ENCODE measurements at regions not wholly inside any gene's neighbourhood (a gene's known extent, or its start where the extent isn't known, plus 50 kb on each side); places are given as distances from the start of the nearest gene placed in this dataset.

GRCh38 chr7:45394117-45394708 is 180.0 kb upstream of the ADCY1 start:
- peaks cover 12% of the 10 kb centered on the region for H3K27me3 ChIP-seq (ENCODE audit: insufficient read depth, poor library complexity, severe bottlenecking)
- H3K4me3 ChIP-seq (ENCODE audit: severe bottlenecking), result no peak overlapping the region
- no peak for DNase-seq (ENCODE audit: low spot score)
- H3K4me1 ChIP-seq (ENCODE audit: insufficient read depth, poor library complexity, severe bottlenecking), result no peaks in the 10 kb centered on the region
- H3K36me3 ChIP-seq (ENCODE audit: low read depth), result no peaks in the 10 kb centered on the region
- no peak overlapping the region for H3K27ac ChIP-seq (ENCODE audit: poor library complexity, severe bottlenecking)
- no peak for TF ChIP-seq CTCF (IDR thresholded peaks at IDR 0.05; ENCODE audit: poor library complexity, severe bottlenecking)
- ATAC-seq (ENCODE audit: low read depth), result no peak
- H3K9me3 ChIP-seq (ENCODE audit: severe bottlenecking), result peaks cover 3% of the 10 kb centered on the region

- DNase-seq (ENCODE audit: low spot score), result no peak
- TF ChIP-seq CTCF (IDR thresholded peaks at IDR 0.05; ENCODE audit: poor library complexity, severe bottlenecking), result no peak
- H3K9me3 ChIP-seq (ENCODE audit: severe bottlenecking), result no peaks in the 10 kb centered on the region
- H3K27ac ChIP-seq (ENCODE audit: poor library complexity, severe bottlenecking), result no peak overlapping the region
- H3K27me3 ChIP-seq (ENCODE audit: insufficient read depth, poor library complexity, severe bottlenecking), result no peaks in the 10 kb centered on the region
- ATAC-seq (ENCODE audit: low read depth), result no peak
- H3K4me3 ChIP-seq (ENCODE audit: severe bottlenecking), result no peak overlapping the region
- no peaks in the 10 kb centered on the region for H3K36me3 ChIP-seq (ENCODE audit: low read depth)
- H3K4me1 ChIP-seq (ENCODE audit: insufficient read depth, poor library complexity, severe bottlenecking), result no peaks in the 10 kb centered on the region
These were observed 175.1 kb upstream of the ADCY1 start for GRCh38 chr7:45399069-45399468.

DNA sequence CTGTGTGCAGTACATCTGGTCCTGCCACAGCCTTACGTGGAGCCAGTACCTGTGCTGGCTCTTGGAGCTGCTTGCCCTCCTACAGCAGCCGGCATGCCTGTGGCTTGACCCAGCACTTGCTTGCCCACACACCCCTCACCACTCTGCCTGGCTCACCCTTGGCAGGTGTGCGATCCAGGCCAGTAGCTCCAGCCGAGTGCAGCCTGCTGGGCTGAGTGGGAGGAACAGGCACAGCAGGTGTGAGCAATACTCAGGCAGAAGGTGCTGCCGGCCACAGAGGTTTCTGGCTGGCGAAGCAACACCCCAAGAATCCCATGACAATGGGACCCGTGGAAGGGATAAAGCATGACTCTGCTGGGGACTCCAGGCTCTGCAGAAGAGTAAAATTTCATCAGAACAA is 173.5 kb upstream of the ADCY1 start:
- no peaks in the 10 kb centered on the region for H3K27me3 ChIP-seq (ENCODE audit: insufficient read depth, poor library complexity, severe bottlenecking)
- no peak overlapping the region for H3K27ac ChIP-seq (ENCODE audit: poor library complexity, severe bottlenecking)
- no peaks in the 10 kb centered on the region for H3K36me3 ChIP-seq (ENCODE audit: low read depth)
- no peaks in the 10 kb centered on the region for H3K4me1 ChIP-seq (ENCODE audit: insufficient read depth, poor library complexity, severe bottlenecking)
- DNase-seq (ENCODE audit: low spot score), result no peak
- no peak for ATAC-seq (ENCODE audit: low read depth)
- no peak for TF ChIP-seq CTCF (IDR thresholded peaks at IDR 0.05; ENCODE audit: poor library complexity, severe bottlenecking)
- no peak overlapping the region for H3K4me3 ChIP-seq (ENCODE audit: severe bottlenecking)
- H3K9me3 ChIP-seq (ENCODE audit: severe bottlenecking), result no peaks in the 10 kb centered on the region

DNA sequence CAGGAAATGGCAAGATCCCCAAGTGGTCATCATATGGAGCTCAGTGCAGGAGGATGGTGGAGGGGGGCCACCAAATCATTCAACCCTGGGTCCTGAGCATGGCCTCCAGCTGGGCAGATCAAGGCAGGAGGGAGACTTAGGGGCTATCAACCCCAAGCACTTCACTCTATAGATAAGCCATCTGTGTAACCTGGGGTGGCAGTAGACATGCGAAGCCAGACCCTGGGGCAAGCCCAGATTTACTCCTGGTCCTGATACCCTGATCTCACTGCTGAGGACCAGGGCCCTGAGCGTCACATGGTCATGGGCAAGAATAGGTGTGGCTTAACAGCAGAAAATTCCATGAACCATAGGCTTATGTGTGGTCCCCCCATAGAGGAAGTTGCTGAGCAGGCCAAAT is 173.0 kb upstream of the ADCY1 start:
- ATAC-seq (ENCODE audit: low read depth), result no peak
- no peak for TF ChIP-seq CTCF (IDR thresholded peaks at IDR 0.05; ENCODE audit: poor library complexity, severe bottlenecking)
- no peak overlapping the region for H3K27ac ChIP-seq (ENCODE audit: poor library complexity, severe bottlenecking)

DNA sequence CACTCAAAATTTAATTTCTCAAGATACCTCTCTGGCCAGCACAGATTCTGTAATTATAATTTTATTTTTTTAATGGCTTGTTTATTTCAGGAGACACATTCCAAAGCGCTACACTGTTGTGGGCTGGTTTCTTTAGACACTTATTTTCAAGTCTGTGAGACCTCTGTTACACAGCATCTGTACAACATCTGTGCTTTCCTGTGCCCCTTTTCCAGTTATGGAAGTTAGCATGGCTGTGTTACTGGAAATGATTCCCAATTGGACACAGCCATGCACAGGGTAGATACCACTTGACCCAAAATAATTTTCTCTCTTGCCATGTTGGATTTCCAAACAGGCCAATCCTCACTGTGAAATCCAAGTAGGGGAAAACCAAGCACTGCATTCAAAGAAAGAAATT is 172.3 kb upstream of the ADCY1 start:
- no peaks in the 10 kb centered on the region for H3K4me1 ChIP-seq (ENCODE audit: insufficient read depth, poor library complexity, severe bottlenecking)
- TF ChIP-seq CTCF (IDR thresholded peaks at IDR 0.05; ENCODE audit: poor library complexity, severe bottlenecking), result no peak

More for the DNA sequence above, 173.0 kb upstream of the ADCY1 start:
- Histone ChIP-seq H3K4me3 (ENCODE audit: severe bottlenecking) (no peak overlapping the region), H3K4me1 (ENCODE audit: insufficient read depth, poor library complexity, severe bottlenecking) (no peaks in the 10 kb centered on the region), H3K36me3 (ENCODE audit: low read depth) (no peaks in the 10 kb centered on the region), H3K9me3 (ENCODE audit: severe bottlenecking) (no peaks in the 10 kb centered on the region), H3K27me3 (ENCODE audit: insufficient read depth, poor library complexity, severe bottlenecking) (no peaks in the 10 kb centered on the region)
- DNase-seq (ENCODE audit: low spot score), result no peak

More for the DNA sequence above, 172.3 kb upstream of the ADCY1 start:
- no peaks in the 10 kb centered on the region for H3K36me3 ChIP-seq (ENCODE audit: low read depth)
- no peak overlapping the region for H3K27ac ChIP-seq (ENCODE audit: poor library complexity, severe bottlenecking)
- no peak for DNase-seq (ENCODE audit: low spot score)
- ATAC-seq (ENCODE audit: low read depth), result no peak
- no peak overlapping the region for H3K4me3 ChIP-seq (ENCODE audit: severe bottlenecking)
- H3K27me3 ChIP-seq (ENCODE audit: insufficient read depth, poor library complexity, severe bottlenecking), result no peaks in the 10 kb centered on the region
- no peaks in the 10 kb centered on the region for H3K9me3 ChIP-seq (ENCODE audit: severe bottlenecking)

Data from RWPE2 (cell line).